Fibroblast of skin of left biceps (primary cell): ENCODE measurements at regions not wholly inside any gene's neighbourhood (a gene's known extent, or its start where the extent isn't known, plus 50 kb on each side); places are given as distances from the start of the nearest gene placed in this dataset.
"Not testable (repeated sequence)": the region's sequence is repeated elsewhere in the genome, so short reads cannot be mapped to it uniquely, and the experiment has no call there.

Experiments used
- DNase-seq, 2 experiments: peaks; one replicate each; pipeline ENCODE4 v3.0.0-alpha.2; 2013; ENCODE audit warnings: low read depth in 2 of 2

GRCh38 chr5:87198010-87198409 is 69.7 kb upstream of the RASA1 start:
- DNase-seq: no peak

- not testable (repeated sequence) for DNase-seq
Measured at GRCh38 chr5:87199246-87199645, 68.4 kb upstream of the RASA1 start.

GRCh38 chr5:87199704-87200103 is 68.0 kb upstream of the RASA1 start:
- not testable (repeated sequence) for DNase-seq

DNA sequence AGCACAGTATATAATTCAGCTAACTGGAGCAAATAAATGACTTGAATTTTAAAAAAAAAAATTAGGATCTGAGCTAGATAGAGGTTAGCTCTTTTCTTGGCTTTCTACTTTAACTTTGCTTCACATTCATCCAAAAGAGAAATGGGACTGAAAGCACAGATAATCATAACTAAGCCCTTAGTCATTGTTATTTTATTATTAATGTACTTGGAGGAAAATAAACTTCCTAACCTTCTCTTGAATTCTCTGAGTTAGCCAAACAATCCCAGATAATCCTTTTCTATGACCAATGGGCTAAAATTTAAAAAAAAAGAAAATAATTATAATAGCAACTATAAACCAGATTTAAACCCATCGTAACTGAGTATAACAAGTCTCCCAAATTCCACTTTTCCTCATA is 57.6 kb upstream of the RASA1 start:
- DNase-seq: no peak

GRCh38 chr5:87210743-87211142 is 56.9 kb upstream of the RASA1 start:
- DNase-seq: no peak

- DNase-seq: no peak
Measured at GRCh38 chr5:87211676-87212075, 56.0 kb upstream of the RASA1 start.

- not testable (repeated sequence) for DNase-seq
Measured at GRCh38 chr5:87212183-87212582, 55.5 kb upstream of the RASA1 start.

DNA sequence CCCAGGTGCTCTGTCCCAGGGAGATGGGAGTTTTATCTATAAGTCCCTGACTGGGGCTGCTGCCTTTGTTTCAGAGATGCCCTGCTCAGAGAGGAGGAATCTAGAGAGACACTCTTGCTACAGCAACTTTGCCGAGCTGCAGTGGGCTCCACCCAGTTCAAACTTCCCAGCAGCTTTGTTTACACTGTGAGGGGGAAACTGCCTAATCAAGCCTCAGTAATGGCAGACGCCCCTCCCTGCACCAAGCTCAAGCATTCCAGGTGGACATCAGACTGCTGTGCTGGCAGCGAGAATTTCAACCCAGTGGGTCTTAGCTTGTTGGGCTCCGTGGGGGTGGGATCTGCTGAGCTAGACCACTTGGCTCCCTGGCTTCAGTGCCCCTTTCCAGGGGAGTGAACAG is 50.2 kb upstream of the RASA1 start:
- DNase-seq: not testable (repeated sequence)
